Neural progenitor cell (in vitro differentiated cells): ENCODE measurements at regions not wholly inside any gene's neighbourhood (a gene's known extent, or its start where the extent isn't known, plus 50 kb on each side); places are given as distances from the start of the nearest gene placed in this dataset.

Source experiments
- CTCF ChIP-seq: fragments of 200-600 bp; sonication (generic); IDR thresholded peaks from 2 replicates; pipeline ENCODE4 v1.5.1; 2017; ENCODE audit warnings: antibody characterized with exemption, mild to moderate bottlenecking
- EZH2 ChIP-seq: fragments of 200-600 bp; sonication (generic); IDR thresholded peaks from 2 replicates; pipeline ENCODE4 v1.6.1; 2017; ENCODE audit warnings: antibody characterized with exemption, mild to moderate bottlenecking, moderate library complexity

GRCh38 chr1:188615321-188615720 is 1786.6 kb downstream of the PLA2G4A start:
- TF ChIP-seq CTCF (no peak), EZH2 (no peak)
